Activated T-cell treated with anti-CD3 and anti-CD28 coated beads, Interleukin-2, amount 50 U/mL, for 24 hours (primary cell): ENCODE measurements at regions not wholly inside any gene's neighbourhood (a gene's known extent, or its start where the extent isn't known, plus 50 kb on each side); places are given as distances from the start of the nearest gene placed in this dataset.

Source experiments
- DNase-seq: peaks from one replicate; pipeline ENCODE4 v3.0.0-alpha.2; 2020
- H3K27ac Mint-ChIP-seq: 2 replicates; pipeline ENCODE4 v1.8.0; 2020; ENCODE audit warnings: mild to moderate bottlenecking, mixed read lengths
- H3K27me3 Mint-ChIP-seq: 2 replicates; pipeline ENCODE4 v1.8.0; 2020; ENCODE audit warnings: mixed read lengths
- H3K36me3 Mint-ChIP-seq: 2 replicates; pipeline ENCODE4 v1.8.0; 2020; ENCODE audit warnings: low read depth, mixed read lengths
- H3K4me1 Mint-ChIP-seq: 2 replicates; pipeline ENCODE4 v1.8.0; 2020; ENCODE audit warnings: low read depth, mixed read lengths
- H3K4me3 Mint-ChIP-seq: 2 replicates; pipeline ENCODE4 v1.8.0; 2020; ENCODE audit warnings: mild to moderate bottlenecking, moderate library complexity, mixed read lengths
- H3K9me3 Mint-ChIP-seq: 2 replicates; pipeline ENCODE4 v1.8.0; 2020; ENCODE audit warnings: mixed read lengths

GRCh38 chr14:49982501-49982951, 89.6 kb downstream of the ARF6 start:
- peak; percentile 31 for DNase-seq
- Mint-ChIP-seq H3K4me3 (peak overlapping the region; percentile 29), H3K27ac (peak overlapping the region; percentile 88), H3K4me1 (peaks cover 88% of the 10 kb centered on the region), H3K27me3 (no peaks in the 10 kb centered on the region), H3K9me3 (no peaks in the 10 kb centered on the region), H3K36me3 (no peaks in the 10 kb centered on the region)

DNA sequence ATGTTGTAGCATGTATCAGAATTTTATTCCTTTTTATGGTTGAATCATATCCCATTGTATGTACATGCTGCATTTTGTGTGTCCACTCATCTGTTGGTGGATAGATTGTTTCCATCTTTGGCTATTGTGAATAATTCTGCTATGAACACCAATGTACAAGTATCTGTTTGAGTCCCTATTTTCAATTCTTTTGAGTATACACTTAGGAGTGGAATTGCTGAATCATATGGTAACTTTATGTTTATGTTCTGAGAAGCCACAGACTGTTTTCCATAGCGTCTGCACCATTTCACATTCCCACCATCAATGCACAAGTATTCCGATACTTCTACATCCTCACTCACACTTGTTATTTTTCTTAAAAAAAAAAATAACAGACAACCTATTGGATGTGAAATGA, 91.5 kb downstream of the ARF6 start:
- H3K27me3 Mint-ChIP-seq = no peaks in the 10 kb centered on the region
- peak overlapping the region; percentile 46 for H3K4me3 Mint-ChIP-seq
- peak overlapping the region; percentile 95 for H3K27ac Mint-ChIP-seq
- peaks cover 76% of the 10 kb centered on the region for H3K4me1 Mint-ChIP-seq
- DNase-seq = no peak
- H3K9me3 Mint-ChIP-seq = no peaks in the 10 kb centered on the region
- H3K36me3 Mint-ChIP-seq = no peaks in the 10 kb centered on the region

DNA sequence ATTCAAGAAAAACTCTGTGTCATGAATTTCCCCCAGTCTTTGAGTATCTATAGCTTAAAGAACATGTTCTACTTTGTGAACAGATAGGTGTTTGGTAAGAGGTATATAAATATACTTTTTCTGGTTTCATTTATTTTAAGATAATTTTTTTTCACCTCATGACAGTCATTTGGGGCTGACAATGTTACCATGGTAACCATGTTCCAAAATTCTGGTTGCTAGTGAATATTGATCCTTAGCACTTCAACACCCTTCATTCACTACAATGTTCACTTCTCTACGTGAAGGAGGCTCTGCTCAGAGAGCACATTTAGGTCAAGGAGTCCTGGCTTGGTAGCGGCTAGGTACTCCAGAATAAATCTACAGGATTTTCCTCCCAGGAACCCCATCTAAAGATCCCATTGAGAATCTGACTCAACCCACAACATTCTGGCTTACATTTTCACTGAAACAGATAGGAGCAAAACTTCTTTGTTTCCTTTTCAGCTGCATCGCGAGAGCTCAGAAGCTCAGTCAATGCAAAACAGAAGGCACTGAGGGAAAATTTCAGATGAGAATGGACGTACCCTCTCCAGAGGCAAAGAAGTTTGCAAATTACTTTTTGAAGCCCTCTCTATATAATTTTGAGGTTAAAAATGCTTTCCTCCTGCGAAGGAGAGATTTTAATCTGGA, 93.6 kb downstream of the ARF6 start:
- Mint-ChIP-seq H3K4me3 (peak overlapping the region; percentile 55), H3K27ac (peak overlapping the region; percentile 93), H3K4me1 (peaks cover 67% of the 10 kb centered on the region), H3K36me3 (no peaks in the 10 kb centered on the region), H3K27me3 (no peaks in the 10 kb centered on the region), H3K9me3 (no peaks in the 10 kb centered on the region)
- no peak for DNase-seq

- Mint-ChIP-seq H3K4me1 (peaks cover 69% of the 10 kb centered on the region), H3K4me3 (no peak overlapping the region), H3K27me3 (no peaks in the 10 kb centered on the region), H3K36me3 (no peaks in the 10 kb centered on the region), H3K27ac (no peak overlapping the region), H3K9me3 (no peaks in the 10 kb centered on the region)
- no peak for DNase-seq
Observed at GRCh38 chr14:49988080-49988990, 95.5 kb downstream of the ARF6 start.

DNA sequence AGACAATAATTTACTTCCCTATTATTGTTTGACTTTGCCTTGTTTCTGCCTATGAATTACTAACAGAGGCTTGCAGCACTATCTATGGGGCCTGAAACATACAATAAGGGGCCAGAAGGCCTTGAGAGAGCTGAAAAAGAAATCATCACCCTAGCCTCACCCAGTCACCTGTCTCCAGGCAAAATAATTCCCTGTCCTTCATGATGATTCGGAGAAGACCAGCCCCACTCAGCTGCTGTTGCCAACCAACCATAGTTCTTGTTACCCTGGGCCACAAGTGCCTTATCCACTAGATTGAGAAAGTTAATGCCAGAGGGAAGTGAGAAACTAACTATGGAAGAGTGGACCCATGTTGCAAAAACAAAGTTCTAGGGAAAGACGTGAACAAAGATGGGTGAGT, 97.1 kb downstream of the ARF6 start:
- H3K27me3 Mint-ChIP-seq = no peaks in the 10 kb centered on the region
- no peaks in the 10 kb centered on the region for H3K36me3 Mint-ChIP-seq
- H3K4me3 Mint-ChIP-seq = no peak overlapping the region
- no peaks in the 10 kb centered on the region for H3K9me3 Mint-ChIP-seq
- no peak for DNase-seq
- H3K4me1 Mint-ChIP-seq = peaks cover 65% of the 10 kb centered on the region
- no peak overlapping the region for H3K27ac Mint-ChIP-seq

- peaks cover 62% of the 10 kb centered on the region for H3K4me1 Mint-ChIP-seq
- H3K36me3 Mint-ChIP-seq = no peaks in the 10 kb centered on the region
- no peak for DNase-seq
- no peak overlapping the region for H3K4me3 Mint-ChIP-seq
- no peak overlapping the region for H3K27ac Mint-ChIP-seq
- no peaks in the 10 kb centered on the region for H3K27me3 Mint-ChIP-seq
- H3K9me3 Mint-ChIP-seq = no peaks in the 10 kb centered on the region
Observed at GRCh38 chr14:49991491-49991890, 98.6 kb downstream of the ARF6 start.

DNA sequence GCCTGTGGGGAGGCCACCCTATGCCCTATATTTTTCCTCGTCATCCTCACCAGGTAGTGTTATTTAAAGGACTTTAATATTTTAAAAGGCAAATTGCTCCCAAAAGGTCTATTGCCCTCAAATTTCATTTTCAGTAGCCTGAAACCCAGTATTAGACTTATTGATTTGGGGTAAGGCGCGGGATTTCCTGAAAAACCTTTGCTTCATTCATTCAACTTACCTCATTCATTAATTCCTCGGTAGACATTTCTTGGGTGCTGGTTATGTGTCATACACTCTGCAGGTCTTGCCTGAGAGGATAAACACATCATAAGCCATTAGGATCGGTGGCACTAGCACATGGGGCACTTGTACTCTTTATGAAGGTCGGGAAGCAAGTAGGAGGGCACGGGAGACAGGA, 99.2 kb downstream of the ARF6 start:
- no peak for DNase-seq
- Mint-ChIP-seq H3K9me3 (no peaks in the 10 kb centered on the region), H3K27ac (peak overlapping the region; percentile 89), H3K27me3 (no peaks in the 10 kb centered on the region), H3K36me3 (no peaks in the 10 kb centered on the region), H3K4me3 (peak overlapping the region; percentile 57), H3K4me1 (peaks cover 58% of the 10 kb centered on the region)

GRCh38 chr14:49992448-49992847, 99.6 kb downstream of the ARF6 start:
- Mint-ChIP-seq H3K36me3 (no peaks in the 10 kb centered on the region), H3K27ac (peak overlapping the region; percentile 89), H3K9me3 (no peaks in the 10 kb centered on the region), H3K4me3 (peak overlapping the region; percentile 57), H3K27me3 (no peaks in the 10 kb centered on the region), H3K4me1 (peaks cover 57% of the 10 kb centered on the region)
- no peak for DNase-seq

DNA sequence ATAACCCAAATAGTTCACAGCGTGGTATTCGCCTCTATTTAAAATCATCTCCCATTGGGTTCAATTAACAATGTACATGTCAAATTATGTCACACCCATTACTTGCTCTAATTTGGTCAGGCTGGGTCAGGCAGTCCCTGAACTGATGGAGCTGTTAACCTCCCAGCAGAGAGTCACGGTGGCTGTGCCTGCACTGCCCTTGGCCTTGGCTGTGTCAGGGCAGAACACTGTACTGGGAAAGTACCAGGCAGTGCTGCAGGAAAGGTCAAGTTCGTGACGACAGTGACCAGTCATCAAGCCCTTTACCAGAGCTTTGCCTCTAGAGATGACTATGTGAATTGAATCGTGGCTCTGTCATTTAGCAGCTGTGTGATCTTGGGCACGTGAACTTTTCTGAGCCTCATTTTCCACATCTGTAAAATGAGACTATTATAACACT, 100.0 kb downstream of the ARF6 start:
- H3K4me1 Mint-ChIP-seq = peaks cover 60% of the 10 kb centered on the region
- H3K9me3 Mint-ChIP-seq = no peaks in the 10 kb centered on the region
- no peaks in the 10 kb centered on the region for H3K36me3 Mint-ChIP-seq
- no peak for DNase-seq
- H3K4me3 Mint-ChIP-seq = peak overlapping the region; percentile 57
- H3K27ac Mint-ChIP-seq = peak overlapping the region; percentile 89
- no peaks in the 10 kb centered on the region for H3K27me3 Mint-ChIP-seq

DNA sequence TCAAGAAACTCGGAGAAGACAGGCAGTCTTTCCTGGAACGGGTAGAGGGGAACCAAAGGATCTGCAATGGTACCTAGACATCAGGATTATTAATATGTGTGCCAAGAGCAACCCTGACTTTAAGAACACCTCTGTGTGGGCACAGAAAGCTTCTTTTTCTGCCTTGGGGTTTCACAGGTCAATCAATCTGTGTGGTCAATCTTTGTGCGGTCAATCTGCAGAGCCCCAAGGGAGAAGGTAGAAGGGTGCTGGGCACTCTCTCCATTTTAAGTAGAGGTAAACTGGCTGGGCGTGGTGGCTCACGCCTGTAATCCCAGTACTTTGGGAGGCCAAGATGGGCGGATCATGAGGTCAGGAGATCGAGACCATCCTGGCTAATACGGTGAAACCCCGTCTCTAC, 100.7 kb downstream of the ARF6 start:
- H3K27me3 Mint-ChIP-seq = no peaks in the 10 kb centered on the region
- no peak overlapping the region for H3K4me3 Mint-ChIP-seq
- H3K4me1 Mint-ChIP-seq = peaks cover 62% of the 10 kb centered on the region
- DNase-seq = no peak
- H3K27ac Mint-ChIP-seq = peak overlapping the region; percentile 67
- H3K9me3 Mint-ChIP-seq = no peaks in the 10 kb centered on the region
- H3K36me3 Mint-ChIP-seq = no peaks in the 10 kb centered on the region

DNA sequence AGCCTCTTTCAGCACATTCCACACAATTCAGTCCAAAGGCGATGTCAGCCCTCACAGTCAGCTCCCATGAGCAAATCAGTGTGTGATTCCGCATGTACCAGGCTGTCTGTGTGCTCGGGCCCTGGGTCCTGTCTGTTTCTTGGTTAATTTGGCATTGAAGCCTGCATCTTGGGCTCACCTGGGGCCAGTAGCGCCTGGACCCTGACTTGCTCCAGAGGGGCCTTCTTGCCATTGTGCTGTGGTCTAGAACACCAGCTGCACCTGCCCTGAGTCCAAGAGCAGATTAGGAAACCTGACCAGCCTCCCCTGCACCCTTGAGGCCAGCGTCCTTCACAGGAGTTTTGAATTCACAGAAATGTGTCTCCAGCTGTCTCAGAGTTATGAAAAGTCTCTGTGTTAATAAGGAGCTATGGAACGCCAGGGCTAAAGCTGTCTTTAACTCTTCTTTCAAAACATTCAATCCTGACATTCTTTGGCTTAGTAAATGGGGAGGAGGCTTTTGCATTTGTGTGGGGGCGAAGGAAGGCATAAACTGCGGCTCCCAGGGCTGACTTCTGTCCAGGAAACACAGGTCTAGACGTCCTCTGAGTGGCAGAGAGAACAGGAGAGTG, 102.2 kb downstream of the ARF6 start:
- peaks cover 70% of the 10 kb centered on the region for H3K4me1 Mint-ChIP-seq
- H3K9me3 Mint-ChIP-seq = no peaks in the 10 kb centered on the region
- peaks cover 2% of the 10 kb centered on the region for H3K36me3 Mint-ChIP-seq
- H3K4me3 Mint-ChIP-seq = no peak overlapping the region
- H3K27me3 Mint-ChIP-seq = no peaks in the 10 kb centered on the region
- no peak for DNase-seq
- peak overlapping the region; percentile 44 for H3K27ac Mint-ChIP-seq

DNA sequence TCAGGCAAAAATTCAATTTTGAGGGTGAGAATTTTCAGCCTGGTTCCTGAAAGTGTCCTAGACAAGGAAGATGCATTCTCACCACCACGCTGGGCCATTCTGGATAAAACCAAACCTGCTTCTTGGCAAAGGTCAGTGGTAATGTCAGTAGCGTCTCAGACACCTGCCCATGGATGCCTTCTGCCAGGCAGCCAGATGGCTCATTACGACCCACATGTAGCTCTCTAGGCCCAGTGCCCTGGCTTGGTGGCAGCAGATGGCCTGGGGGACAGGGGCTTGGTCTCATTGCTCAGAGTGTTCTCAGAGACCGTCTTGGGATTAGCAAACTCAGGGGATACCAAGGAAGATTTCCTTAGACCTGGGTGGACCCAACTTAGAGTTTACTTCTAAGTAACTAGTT, 105.1 kb downstream of the ARF6 start:
- H3K36me3 Mint-ChIP-seq = peaks cover 6% of the 10 kb centered on the region
- no peak for DNase-seq
- no peaks in the 10 kb centered on the region for H3K9me3 Mint-ChIP-seq
- H3K27ac Mint-ChIP-seq = peak overlapping the region; percentile 67
- no peaks in the 10 kb centered on the region for H3K27me3 Mint-ChIP-seq
- H3K4me1 Mint-ChIP-seq = peaks cover 75% of the 10 kb centered on the region
- no peak overlapping the region for H3K4me3 Mint-ChIP-seq

- Mint-ChIP-seq H3K27ac (peak overlapping the region; percentile 97), H3K4me3 (peak overlapping the region; percentile 73), H3K36me3 (peaks cover 8% of the 10 kb centered on the region), H3K4me1 (peaks cover 77% of the 10 kb centered on the region), H3K27me3 (no peaks in the 10 kb centered on the region), H3K9me3 (no peaks in the 10 kb centered on the region)
- peak; percentile 76 for DNase-seq
Observed at GRCh38 chr14:49999146-49999761, 106.4 kb downstream of the ARF6 start.

DNA sequence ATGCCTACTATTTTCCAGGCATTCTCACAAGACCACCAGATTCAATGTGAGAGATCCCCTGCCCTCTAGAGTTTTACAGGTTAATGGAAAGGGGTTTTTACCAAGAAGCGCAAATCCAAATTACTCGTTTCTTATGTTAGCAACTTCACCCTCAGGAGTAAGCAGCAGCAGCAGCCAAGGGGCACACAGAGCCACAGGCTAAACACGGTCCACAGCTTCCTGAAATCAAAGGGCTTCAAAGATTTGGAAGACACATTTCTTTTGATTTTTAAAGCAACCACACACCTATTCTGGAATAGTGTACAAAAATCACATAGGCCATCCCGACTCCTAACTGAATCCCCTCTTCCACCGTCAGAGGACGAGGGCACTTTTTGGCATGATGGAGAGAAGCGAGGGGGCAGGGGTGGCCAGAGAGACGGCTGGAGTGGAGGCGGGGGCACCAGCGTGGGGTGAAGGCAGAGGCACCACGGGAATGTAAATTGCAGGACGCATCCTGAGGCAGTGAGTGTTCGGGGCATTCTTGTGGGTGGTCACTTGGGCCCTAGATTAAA, 107.0 kb downstream of the ARF6 start:
- H3K36me3 Mint-ChIP-seq = peaks cover 10% of the 10 kb centered on the region
- H3K27me3 Mint-ChIP-seq = no peaks in the 10 kb centered on the region
- peak overlapping the region; percentile 73 for H3K4me3 Mint-ChIP-seq
- DNase-seq = no peak
- no peaks in the 10 kb centered on the region for H3K9me3 Mint-ChIP-seq
- H3K4me1 Mint-ChIP-seq = peaks cover 79% of the 10 kb centered on the region
- H3K27ac Mint-ChIP-seq = peak overlapping the region; percentile 97
